Ovary (tissue), 1 donor: ENCODE measurements at regions not wholly inside any gene's neighbourhood (a gene's known extent, or its start where the extent isn't known, plus 50 kb on each side); places are given as distances from the start of the nearest gene placed in this dataset.

Experiments
- EP300 ChIP-seq: sonication (generic); formaldehyde crosslinking; IDR thresholded peaks from one replicate; pipeline ENCODE4 v1.6.1; 2017; ENCODE audit warnings: antibody characterized with exemption
- POLR2A ChIP-seq: fragments of 450-650 bp; IDR thresholded peaks from one replicate; pipeline ENCODE4 v1.6.1; 2017; ENCODE audit warnings: antibody characterized with exemption, mild to moderate bottlenecking, moderate library complexity

- TF ChIP-seq POLR2A (no peak), EP300 (no peak)
These were observed 1209.3 kb downstream of the NSUN3 start for GRCh38 chr3:95272166-95272565.
